ENCODE measurements at regions not wholly inside any gene's neighbourhood (a gene's known extent, or its start where the extent isn't known, plus 50 kb on each side); places are given as distances from the start of the nearest gene placed in this dataset.
"Not testable (repeated sequence)": the region's sequence is repeated elsewhere in the genome, so short reads cannot be mapped to it uniquely, and the experiment has no call there.

DNA sequence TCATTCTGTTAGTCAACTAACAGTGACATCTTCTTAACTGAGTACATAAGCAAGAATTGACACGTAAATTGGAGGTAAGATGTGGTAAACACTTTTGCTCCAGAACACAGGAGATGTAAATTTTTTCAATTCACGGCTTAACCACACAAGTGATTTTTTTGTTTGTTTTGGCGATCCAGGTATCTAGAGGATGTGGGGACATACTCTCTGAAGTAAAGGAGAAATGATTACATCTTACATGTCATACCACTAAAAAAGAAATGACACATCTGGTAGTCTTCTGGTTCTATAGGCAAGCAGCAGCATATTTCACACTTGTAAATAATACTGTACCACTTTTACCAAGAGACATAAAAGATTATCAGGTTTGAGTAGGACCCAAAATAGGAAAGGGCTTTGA is 200.3 kb upstream of the ZWINT start:
- no peak for DNase-seq

DNA sequence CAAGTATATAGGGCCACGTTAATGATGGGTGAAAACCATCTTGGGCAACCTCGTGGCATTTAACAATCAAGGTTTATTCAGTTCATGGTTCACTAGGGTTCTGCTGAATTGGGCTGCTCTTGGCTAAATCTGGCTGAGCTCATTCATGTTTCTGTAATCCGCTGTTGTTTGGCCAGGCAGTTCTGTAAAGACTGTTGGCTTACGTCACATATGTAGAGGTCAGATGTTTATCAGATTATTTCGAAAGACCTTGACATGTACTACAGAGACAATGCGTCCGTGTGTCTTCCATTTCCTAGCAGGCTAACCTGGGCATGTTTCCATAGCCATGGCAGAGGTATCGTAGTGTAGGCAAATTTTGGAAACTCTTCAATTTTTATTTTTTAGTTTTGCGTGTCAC is 190.0 kb upstream of the ZWINT start:
- no peak for DNase-seq

DNA sequence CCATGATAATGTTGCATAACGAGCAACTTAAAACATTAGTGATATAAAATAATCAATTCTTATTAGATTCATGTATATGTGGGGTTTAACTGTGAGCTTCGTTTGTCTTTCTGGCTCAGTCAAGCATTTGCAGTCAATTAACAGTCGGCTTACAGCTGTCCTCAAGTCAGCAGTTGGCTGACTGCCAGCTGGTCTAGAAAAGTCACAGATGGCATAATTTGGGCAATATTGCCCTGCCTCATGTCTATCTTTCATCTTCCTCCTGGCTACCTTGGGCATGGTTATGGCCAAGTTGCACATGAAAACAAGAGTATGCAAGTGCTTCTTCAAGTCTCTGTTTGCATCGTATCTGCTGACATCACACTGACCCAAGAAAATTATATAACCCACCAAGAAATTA is 186.1 kb upstream of the ZWINT start:
- DNase-seq, result peak; percentile 67

DNA sequence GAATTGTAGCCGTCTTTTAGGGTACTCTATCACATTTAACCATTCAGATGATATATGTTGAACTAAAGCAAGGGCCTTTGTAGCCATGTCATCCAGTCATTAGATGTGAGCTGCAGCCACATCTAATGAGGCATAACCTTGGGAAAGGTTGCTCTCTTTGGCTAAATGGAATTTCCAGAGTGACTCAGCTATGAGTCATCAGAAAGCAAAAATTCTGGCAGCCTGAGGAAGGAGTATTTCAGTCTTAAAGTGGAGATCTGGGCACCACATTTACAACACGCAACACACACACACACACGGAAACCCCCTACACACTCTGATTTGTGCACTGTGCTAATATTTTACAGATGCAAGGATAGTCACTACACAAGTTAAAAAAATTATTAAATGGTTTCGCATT is 176.9 kb upstream of the ZWINT start:
- DNase-seq, result no peak

DNA sequence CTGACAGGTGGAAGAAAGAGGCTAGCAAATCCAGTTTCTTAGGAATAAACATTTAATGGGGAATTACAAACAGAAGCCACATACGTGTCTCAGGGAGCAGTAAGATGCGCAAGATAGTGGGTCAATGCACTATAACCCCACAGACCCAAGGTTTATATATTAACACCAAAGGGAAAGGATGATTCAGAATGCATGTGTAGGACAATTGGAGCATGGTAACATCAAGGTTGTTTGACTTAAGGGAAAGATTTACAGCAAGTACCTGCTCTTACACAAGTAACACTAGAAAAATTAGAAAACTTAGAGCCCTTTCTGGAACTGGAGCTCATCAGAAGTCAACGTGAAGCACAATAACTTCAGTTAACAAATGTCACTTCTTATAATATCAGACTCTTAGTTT is 161.1 kb upstream of the ZWINT start:
- DNase-seq, result no peak

DNA sequence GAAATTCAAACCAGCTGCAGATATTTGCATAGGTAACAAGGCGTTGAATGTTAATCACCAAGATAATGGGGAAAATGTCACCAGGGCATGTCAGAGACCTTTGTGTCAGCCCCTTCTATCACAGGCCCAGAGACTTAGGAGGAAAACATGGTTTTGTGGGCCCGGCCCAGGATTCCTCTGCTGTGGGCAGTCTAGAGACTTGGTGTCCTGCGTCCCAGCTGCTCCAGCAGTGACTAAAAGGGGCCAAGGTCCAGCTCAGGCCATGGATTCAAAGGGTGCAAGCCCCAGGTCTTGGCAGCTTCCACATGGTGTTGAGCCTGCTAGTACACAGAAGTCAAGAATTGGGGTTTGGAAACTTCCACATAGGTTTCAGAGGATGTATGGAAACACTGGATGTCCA is 147.5 kb upstream of the ZWINT start:
- no peak for DNase-seq

DNA sequence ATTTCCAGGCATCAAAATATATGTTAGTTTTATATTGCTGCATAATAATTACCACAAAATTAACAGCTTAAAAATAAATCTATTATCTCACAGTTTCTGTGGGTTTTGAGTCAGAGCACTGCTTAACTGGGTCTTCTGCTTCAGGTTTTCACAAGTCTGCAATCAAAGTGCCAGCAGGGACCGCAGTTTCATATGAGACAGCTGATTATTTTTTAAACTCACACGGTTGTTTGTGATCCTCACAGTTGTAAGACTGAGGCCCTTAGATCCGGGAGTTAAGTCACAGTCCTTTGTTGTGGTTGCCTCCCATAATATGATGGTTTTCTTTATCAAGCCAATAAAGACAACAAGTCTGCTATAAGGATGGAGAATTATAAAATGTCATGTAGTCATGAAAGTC is 146.0 kb upstream of the ZWINT start:
- DNase-seq, result no peak

DNA sequence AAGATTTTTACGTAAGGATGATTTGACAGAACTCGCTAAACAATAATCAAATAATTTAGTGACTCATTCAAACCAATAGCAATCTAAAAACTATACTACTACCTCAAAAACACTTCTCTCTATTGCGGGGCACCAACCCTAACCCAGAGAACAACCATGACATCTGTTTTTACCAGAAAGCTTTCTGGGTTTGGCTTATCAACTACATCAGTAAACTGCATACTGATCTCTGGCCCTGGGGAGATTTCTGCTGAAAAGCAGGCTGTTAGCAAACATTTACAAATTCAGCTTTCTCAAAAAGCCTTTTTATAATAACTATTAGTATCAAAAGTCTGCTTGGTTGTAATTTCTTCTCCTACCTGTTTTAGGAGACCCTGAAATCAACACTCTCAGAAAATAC is 144.5 kb upstream of the ZWINT start:
- DNase-seq, result no peak

DNA sequence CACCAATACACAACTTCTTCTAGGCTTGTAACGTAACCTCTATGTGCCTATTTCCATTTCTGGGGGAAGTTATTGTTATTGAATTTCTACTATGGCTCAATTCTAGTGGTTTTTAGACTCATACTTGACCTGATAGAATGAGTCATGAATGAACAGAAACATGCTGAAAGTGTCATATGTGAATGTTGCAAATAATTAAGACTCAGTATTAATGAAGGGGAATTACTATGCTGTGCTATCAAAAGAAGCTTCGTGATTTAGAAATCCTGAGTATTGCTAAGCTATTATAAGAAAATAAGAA is 135.1 kb upstream of the ZWINT start:
- no peak for DNase-seq

DNA sequence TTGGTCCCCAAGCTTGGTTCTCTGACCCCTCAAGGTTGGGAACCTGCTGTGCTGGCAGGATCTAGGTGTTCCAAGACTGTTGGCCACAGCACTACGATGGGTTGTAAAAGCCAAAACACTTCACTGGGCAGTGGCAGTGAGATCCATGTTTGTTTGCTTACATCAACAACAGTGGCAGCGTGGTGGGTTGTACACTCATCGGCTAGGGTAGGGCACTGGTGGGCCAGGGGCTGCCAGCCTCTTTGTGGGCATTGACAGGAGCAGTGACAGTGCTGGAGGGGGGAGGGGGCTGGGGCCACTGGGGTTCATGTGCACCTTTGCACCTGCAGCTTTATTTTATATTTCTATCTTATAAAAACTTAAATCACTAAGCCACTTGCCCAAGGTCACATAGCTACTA is 126.7 kb upstream of the ZWINT start:
- DNase-seq, result no peak

DNA sequence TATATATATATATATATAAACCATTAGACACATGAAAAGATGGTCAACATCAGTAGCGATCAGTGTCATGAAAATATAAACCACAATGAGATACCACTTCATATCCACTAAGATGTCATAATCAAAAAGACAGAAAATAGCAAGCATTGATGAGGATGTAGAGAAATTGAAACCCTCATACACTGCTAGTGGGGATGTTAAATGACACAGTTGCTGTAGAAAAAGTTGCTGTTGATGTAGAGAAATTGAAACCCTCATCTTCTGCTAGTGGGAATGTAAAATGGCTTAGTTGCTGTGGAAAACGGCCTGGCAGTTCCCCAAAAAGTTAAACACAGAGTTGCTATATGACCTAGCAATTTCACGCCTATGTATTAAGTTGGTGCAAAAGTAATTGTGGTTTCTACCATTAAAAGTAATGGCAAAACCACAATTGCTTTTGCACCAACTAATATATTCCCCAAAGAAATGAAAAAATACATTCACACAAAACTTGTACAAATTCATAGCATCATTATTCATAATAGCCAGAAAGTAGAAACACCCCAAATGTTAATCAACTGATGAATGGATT is 120.5 kb upstream of the ZWINT start:
- no peak for DNase-seq

DNA sequence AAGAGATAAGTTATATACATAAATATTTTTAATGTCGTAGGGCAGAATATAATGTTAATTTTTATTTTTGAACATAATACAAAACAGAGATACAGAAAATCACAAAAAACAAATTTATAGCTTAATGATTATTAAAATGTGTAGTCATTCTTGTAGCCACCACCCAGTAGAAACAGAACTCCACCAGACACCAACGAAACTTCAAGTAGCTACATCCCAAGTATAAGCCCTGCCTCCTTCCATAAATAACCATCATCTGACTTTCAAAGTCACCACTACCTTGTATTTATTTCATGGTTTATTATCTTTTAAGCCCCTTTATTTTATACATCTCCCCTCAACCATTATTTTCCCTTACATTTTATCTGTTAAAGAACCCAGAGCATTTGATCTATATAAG is 111.9 kb upstream of the ZWINT start:
- DNase-seq, result no peak

DNA sequence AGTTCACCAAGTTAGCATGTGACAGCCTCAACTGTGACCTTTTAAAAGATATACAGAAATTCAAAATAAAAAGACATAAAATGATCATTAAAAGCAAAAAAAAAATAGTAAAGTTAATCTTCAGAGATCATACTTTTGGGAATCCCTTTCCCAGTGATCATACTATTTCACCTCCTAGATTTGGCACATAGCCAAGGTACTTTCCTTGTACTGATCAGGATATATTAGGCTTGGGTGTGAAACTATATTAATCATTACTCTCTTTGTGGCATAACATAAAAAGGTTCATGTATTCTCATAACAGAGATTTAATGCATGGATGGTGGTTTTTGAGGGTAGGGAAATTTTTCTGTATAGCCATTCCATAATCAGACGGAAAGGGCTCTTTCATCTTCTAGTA is 109.6 kb upstream of the ZWINT start:
- DNase-seq, result no peak

DNA sequence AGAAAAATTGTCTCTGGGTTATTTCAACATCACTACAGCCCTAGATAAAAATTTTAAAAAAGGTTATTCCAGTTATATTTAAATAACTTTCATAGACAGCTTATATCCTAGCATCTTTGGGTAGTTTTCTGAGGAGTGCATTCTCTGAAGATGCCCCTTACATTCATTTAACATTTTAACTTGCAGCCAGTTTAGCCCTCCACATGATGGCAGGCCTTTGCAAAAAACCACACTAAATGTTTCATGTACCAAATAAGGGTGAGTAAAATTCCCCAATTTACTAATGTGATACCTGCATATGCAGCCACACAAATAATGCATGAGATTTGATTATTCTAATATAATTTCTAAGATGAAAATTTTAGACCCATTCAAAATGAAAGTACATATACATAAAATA is 108.4 kb upstream of the ZWINT start:
- no peak for DNase-seq

DNA sequence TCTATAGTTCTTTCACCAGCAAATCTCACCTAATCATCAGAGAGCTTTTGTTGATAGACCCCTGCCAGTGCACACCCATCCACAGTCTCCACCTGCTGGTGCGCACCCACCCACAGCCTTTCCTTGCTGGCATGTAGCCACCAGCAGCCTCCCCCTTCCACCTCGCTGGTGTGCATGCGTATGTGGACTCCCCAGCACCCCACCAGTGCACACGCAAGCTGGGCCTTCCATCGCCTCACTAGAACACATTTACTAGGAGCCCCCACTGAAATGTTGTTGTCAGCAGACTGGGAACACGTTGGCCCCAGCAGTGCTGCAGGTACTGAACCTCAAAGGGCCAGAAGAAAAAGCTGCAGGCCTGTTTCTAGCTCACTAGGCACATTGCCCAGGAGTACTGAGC is 104.9 kb upstream of the ZWINT start:
- no peak for DNase-seq

DNA sequence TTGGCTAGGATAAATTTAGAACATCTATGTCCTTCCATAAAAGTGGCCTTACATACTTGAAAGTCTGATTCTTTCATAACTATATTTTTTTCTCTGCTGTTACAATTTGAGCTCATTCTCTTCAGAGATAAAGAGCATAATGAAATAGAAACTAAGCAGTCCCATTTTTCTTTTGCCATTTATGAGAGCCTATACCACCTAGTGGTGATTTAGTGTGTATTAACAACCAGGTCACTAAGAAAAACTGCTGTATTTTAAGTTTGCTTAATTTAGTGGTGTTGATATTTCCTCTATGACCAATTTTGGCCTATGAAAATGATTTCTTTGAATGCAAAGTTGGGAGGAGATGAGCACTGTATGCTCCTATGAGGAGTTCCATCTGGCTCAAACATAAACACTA is 88.7 kb upstream of the ZWINT start:
- DNase-seq, result no peak

DNA sequence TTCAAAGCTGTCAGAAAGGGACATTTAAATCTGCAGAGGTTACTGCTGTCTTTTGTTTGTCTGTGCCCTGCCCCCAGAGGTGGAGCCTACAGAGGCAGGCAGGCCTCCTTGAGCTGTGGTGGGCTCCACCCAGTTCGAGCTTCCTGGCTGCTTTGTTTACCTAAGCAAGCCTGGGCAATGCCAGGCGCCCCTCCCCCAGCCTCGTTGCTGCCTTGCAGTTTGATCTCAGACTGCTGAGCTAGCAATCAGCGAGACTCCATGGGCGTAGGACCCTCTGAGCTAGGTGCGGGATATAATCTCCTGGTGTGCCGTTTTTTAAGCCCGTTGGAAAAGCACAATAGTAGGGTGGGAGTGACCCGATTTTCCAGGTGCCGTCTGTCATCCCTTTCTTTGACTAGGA is 86.6 kb upstream of the ZWINT start:
- DNase-seq, result not testable (repeated sequence)

DNA sequence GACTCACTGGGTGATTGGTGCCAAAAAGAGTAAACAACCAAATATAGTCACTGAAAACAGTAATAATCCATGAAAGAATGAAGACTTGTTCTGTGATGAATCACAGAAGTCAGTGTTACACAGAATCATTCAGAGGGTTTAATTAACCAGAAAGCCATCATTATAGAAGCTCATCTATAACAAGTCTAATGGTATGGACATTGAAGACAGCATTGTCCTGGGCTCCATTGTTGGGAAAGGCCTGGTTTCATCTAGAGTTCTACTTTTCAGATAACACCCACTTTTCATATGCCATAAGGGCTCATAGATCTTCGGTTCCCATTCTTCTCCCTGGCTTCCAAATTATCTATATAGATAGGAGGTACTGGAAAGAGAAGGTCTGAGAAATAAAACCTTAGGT is 80.3 kb upstream of the ZWINT start:
- not testable (repeated sequence) for DNase-seq
